Liver (tissue), 8 donors: ENCODE measurements at regions not wholly inside any gene's neighbourhood (a gene's known extent, or its start where the extent isn't known, plus 50 kb on each side); places are given as distances from the start of the nearest gene placed in this dataset.

Experiments
- DNase-seq: peaks from one replicate; pipeline ENCODE4 v3.0.0-alpha.2; 2017; ENCODE audit warnings: low spot score
- H3K27ac ChIP-seq, 2 donors: one replicate each; pipeline ENCODE4 v1.7.0; 2013; ENCODE audit warnings: inconsistent platforms in 2 of 2, low read length in 2 of 2, control low read depth in 1 of 2, low read depth in 1 of 2, mild to moderate bottlenecking in 1 of 2
- H3K27me3 ChIP-seq, 4 donors: one replicate each; pipeline versions ENCODE4 v1.6.1 to v1.7.0; 2013; ENCODE audit warnings: low read length in 3 of 4, inconsistent platforms in 1 of 4, mild to moderate bottlenecking in 1 of 4, moderate library complexity in 1 of 4; ENCODE audit not compliant: control insufficient read depth in 4 of 4, insufficient read depth in 4 of 4
- H3K36me3 ChIP-seq, 4 donors: one replicate each; pipeline versions ENCODE4 v1.6.1 to v1.7.0; 2013; ENCODE audit warnings: low read length in 3 of 4, mild to moderate bottlenecking in 3 of 4, low read depth in 1 of 4, moderate library complexity in 1 of 4; ENCODE audit not compliant: control insufficient read depth in 4 of 4, insufficient read depth in 3 of 4
- H3K4me1 ChIP-seq, 4 donors: one replicate each; pipeline versions ENCODE4 v1.6.1 to v1.7.0; 2013; ENCODE audit warnings: low read length in 3 of 4, mild to moderate bottlenecking in 3 of 4, moderate library complexity in 1 of 4; ENCODE audit not compliant: control insufficient read depth in 4 of 4, insufficient read depth in 4 of 4
- H3K4me3 ChIP-seq, 3 donors: one replicate each; pipeline versions ENCODE4 v1.6.1 to v1.7.0; 2013; ENCODE audit warnings: low read length in 3 of 3, control low read depth in 1 of 3, low read depth in 1 of 3, mild to moderate bottlenecking in 1 of 3
- H3K9ac ChIP-seq, 2 donors: one replicate each; pipeline ENCODE4 v1.7.0; 2013; ENCODE audit warnings: low read length in 2 of 2, mild to moderate bottlenecking in 2 of 2, moderate library complexity in 2 of 2, control low read depth in 1 of 2, low read depth in 1 of 2
- H3K9me3 ChIP-seq, 4 donors: one replicate each; pipeline versions ENCODE4 v1.6.1 to v1.7.0; 2013; ENCODE audit warnings: low read length in 3 of 4; ENCODE audit not compliant: control insufficient read depth in 4 of 4
- CTCF ChIP-seq: fragments of 150-350 bp; IDR thresholded peaks from 2 replicates; pipeline ENCODE4 v1.5.1; 2017; ENCODE audit warnings: improper control_type of control experiment, low read depth, low read length; ENCODE audit not compliant: missing input control
- FOXA1 ChIP-seq: IDR thresholded peaks from 2 replicates; pipeline ENCODE4 v1.6.1; 2016; ENCODE audit warnings: antibody characterized with exemption
- GABPA ChIP-seq, 2 donors: IDR thresholded peaks in 1 of 2; conservative IDR thresholded peaks in 1 of 2; 2 replicates each; pipeline ENCODE4 v1.6.1; 2016; ENCODE audit warnings: antibody characterized with exemption in 2 of 2, mild to moderate bottlenecking in 1 of 2, moderate library complexity in 1 of 2
- HNF4A ChIP-seq, 2 donors: conservative IDR thresholded peaks; 2 replicates each; pipeline ENCODE4 v1.6.1; 2016; ENCODE audit warnings: antibody characterized with exemption in 2 of 2, mild to moderate bottlenecking in 2 of 2
- HNF4G ChIP-seq: IDR thresholded peaks from 2 replicates; pipeline ENCODE4 v1.6.1; 2016; ENCODE audit warnings: antibody characterized with exemption
- JUND ChIP-seq, 2 donors: IDR thresholded peaks; 2 replicates each; pipeline ENCODE4 v1.6.1; 2016; ENCODE audit warnings: antibody characterized with exemption in 2 of 2
- MAX ChIP-seq: IDR thresholded peaks from 2 replicates; pipeline ENCODE4 v1.6.1; 2016; ENCODE audit warnings: antibody characterized with exemption
- RAD21 ChIP-seq, 2 donors: IDR thresholded peaks; 2 replicates each; pipeline ENCODE4 v1.6.1; 2016; ENCODE audit warnings: antibody characterized with exemption in 2 of 2, mild to moderate bottlenecking in 2 of 2
- RXRA ChIP-seq, 2 donors: IDR thresholded peaks; 2 replicates each; pipeline ENCODE4 v1.6.1; 2017 to 2018; ENCODE audit warnings: antibody characterized with exemption in 2 of 2, mild to moderate bottlenecking in 1 of 2
- SP1 ChIP-seq: IDR thresholded peaks from 2 replicates; pipeline ENCODE4 v1.6.1; 2018; ENCODE audit warnings: antibody characterized with exemption, mild to moderate bottlenecking
- TAF1 ChIP-seq: conservative IDR thresholded peaks from 2 replicates; pipeline ENCODE4 v1.6.1; 2016; ENCODE audit warnings: antibody characterized with exemption, mild to moderate bottlenecking
- YY1 ChIP-seq: IDR thresholded peaks from 2 replicates; pipeline ENCODE4 v1.6.1; 2016; ENCODE audit warnings: antibody characterized with exemption, mild to moderate bottlenecking
- WGBS: extraction: QIAGEN DNeasy Blood & Tissue Kit; methylation state at CpG from one replicate; pipeline ENCODE4 v1.1.7; 2013; 5-methylcytosine and 5-hydroxymethylcytosine counted together
- TF ChIP-seq, protein P1 (sequence below): IDR thresholded peaks from 2 replicates; pipeline ENCODE4 v1.6.1; 2016; ENCODE audit warnings: antibody characterized with exemption
- TF ChIP-seq, protein P2 (sequence below): IDR thresholded peaks from 2 replicates; pipeline ENCODE4 v1.6.1; 2016; ENCODE audit warnings: antibody characterized with exemption
- donor health status: healthy.
- donor health status: healthy.
- donor health status: healthy.
- donor health status: healthy.
- donor health status: healthy.

DNA sequence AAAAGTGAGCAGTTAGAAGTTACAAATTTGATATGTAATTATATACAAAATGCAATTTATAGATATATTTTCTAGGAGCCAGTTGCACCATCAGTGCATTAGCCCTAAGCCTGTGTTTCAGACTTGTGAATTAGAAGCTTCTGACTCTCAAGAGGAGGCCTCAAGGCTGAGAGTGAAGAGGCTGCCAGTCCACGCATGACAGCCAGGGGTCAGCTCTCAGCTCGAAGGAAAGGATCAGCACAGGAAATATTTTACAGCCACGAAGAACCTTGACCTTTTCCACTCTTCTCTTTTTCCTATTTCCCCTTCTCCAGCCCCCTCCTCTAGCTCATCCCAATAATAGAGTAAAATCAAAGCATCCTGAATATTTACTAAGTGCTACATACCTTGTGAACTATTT lies 642.4 kb downstream of the TRIML1 start:
- Histone ChIP-seq H3K9me3 (no peaks in the 10 kb centered on the region), H3K36me3 (no peaks in the 10 kb centered on the region), H3K27me3 (peaks cover 0 to 3% (median 0%) of the 10 kb centered on the region in 4 donors), H3K27ac (no peak overlapping the region), H3K4me3 (no peak overlapping the region), H3K9ac (no peak overlapping the region), H3K4me1 (no peaks in the 10 kb centered on the region)
- no peak for DNase-seq
- WGBS = 34% methylated on average over 3 of the region's 3 CpGs
- TF ChIP-seq CTCF (peak; percentile 18), TAF1 (no peak)

- Histone ChIP-seq H3K36me3 (no peaks in the 10 kb centered on the region), H3K4me3 (no peak overlapping the region), H3K27ac (no peak overlapping the region), H3K4me1 (no peaks in the 10 kb centered on the region), H3K9me3 (no peaks in the 10 kb centered on the region), H3K27me3 (peaks cover 0 to 3% (median 0%) of the 10 kb centered on the region in 4 donors), H3K9ac (no peak overlapping the region)
- TF ChIP-seq JUND (IDR thresholded peaks at IDR 0.05) = no peak
- TF ChIP-seq SP1 = no peak
- no peak for TF ChIP-seq YY1
- TF ChIP-seq TAF1 = no peak
- no peak for TF ChIP-seq GABPA (IDR thresholded peaks at IDR 0.05 in 1 of 2, conservative IDR thresholded peaks at IDR 0.05 in 1 of 2)
- TF ChIP-seq FOXA1 = no peak
- TF ChIP-seq MAX = no peak
- no peak for TF ChIP-seq RXRA (IDR thresholded peaks at IDR 0.05)
- TF ChIP-seq HNF4G = no peak
- TF ChIP-seq RAD21 (IDR thresholded peaks at IDR 0.05) = no peak
- no peak for TF ChIP-seq HNF4A (conservative IDR thresholded peaks at IDR 0.05)
- TF ChIP-seq CTCF = no peak
- TF ChIP-seq, protein P1, sequence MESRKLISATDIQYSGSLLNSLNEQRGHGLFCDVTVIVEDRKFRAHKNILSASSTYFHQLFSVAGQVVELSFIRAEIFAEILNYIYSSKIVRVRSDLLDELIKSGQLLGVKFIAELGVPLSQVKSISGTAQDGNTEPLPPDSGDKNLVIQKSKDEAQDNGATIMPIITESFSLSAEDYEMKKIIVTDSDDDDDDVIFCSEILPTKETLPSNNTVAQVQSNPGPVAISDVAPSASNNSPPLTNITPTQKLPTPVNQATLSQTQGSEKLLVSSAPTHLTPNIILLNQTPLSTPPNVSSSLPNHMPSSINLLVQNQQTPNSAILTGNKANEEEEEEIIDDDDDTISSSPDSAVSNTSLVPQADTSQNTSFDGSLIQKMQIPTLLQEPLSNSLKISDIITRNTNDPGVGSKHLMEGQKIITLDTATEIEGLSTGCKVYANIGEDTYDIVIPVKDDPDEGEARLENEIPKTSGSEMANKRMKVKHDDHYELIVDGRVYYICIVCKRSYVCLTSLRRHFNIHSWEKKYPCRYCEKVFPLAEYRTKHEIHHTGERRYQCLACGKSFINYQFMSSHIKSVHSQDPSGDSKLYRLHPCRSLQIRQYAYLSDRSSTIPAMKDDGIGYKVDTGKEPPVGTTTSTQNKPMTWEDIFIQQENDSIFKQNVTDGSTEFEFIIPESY = no peak
- TF ChIP-seq, protein P2, sequence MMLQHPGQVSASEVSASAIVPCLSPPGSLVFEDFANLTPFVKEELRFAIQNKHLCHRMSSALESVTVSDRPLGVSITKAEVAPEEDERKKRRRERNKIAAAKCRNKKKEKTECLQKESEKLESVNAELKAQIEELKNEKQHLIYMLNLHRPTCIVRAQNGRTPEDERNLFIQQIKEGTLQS = no peak
- WGBS = 58% methylated on average over 4 of the region's 4 CpGs
- no peak for DNase-seq
These were observed 643.9 kb downstream of the TRIML1 start for GRCh38 chr4:188783175-188783574.
